Naive thymus-derived CD4-positive, alpha-beta T cell (primary cell): ENCODE measurements at regions not wholly inside any gene's neighbourhood (a gene's known extent, or its start where the extent isn't known, plus 50 kb on each side); places are given as distances from the start of the nearest gene placed in this dataset.

Experiments
- ATAC-seq: fragments of 150-1000 bp; cut with Tn5 transposase; 2 replicates; pipeline ENCODE4 v1.10.0; 2021; ENCODE audit warnings: mild to moderate bottlenecking, moderate library complexity
- CTCF ChIA-PET: fragments of 350-600 bp; sonication (Branson Sonifier 250); formaldehyde crosslinking; loops from one replicate; lab custom pipeline; 2021; ENCODE audit warnings: antibody characterized with exemption; lab: Charles Lee
- POLR2A ChIA-PET: fragments of 350-600 bp; sonication (Branson Sonifier 250); formaldehyde crosslinking; loops from one replicate; lab custom pipeline; 2021; ENCODE audit warnings: antibody characterized with exemption, inconsistent platforms; lab: Charles Lee
- DNase-seq, 9 donors: peaks; one replicate each; pipeline versions ENCODE4 v3.0.0 to v3.0.0-alpha.2; 2020 to 2022; ENCODE audit warnings: mixed read lengths in 1 of 9
- H3K27ac ChIP-seq: one replicate; pipeline ENCODE4 v1.7.0; 2013; ENCODE audit warnings: mild to moderate bottlenecking, low read depth, low read length, moderate library complexity
- H3K27me3 ChIP-seq, 2 donors: one replicate each; pipeline ENCODE4 v1.7.0; 2013; ENCODE audit warnings: low read length in 2 of 2, mild to moderate bottlenecking in 2 of 2, moderate library complexity in 2 of 2; ENCODE audit not compliant: control insufficient read depth in 2 of 2, insufficient read depth in 2 of 2
- H3K36me3 ChIP-seq, 3 experiments: 1 replicate in 2 of 3; 2 replicates in 1 of 3; pipeline ENCODE4 v1.7.0; 2013; ENCODE audit warnings: low read length in 3 of 3, mild to moderate bottlenecking in 3 of 3, moderate library complexity in 1 of 3; ENCODE audit not compliant: insufficient read depth in 3 of 3, control insufficient read depth in 2 of 3
- H3K4me1 ChIP-seq, 2 donors: one replicate each; pipeline ENCODE4 v1.7.0; 2013; ENCODE audit warnings: low read length in 2 of 2, mild to moderate bottlenecking in 2 of 2, moderate library complexity in 1 of 2; ENCODE audit not compliant: control insufficient read depth in 2 of 2, insufficient read depth in 2 of 2
- H3K4me3 ChIP-seq: 2 replicates; pipeline ENCODE4 v1.7.0; 2013; ENCODE audit warnings: mild to moderate bottlenecking, low read length
- H3K9me3 ChIP-seq, 3 experiments: 1 replicate in 2 of 3; 2 replicates in 1 of 3; pipeline ENCODE4 v1.7.0; 2013; ENCODE audit warnings: low read length in 3 of 3; ENCODE audit not compliant: control insufficient read depth in 2 of 3
- H3K27ac Mint-ChIP-seq, 9 donors: one replicate each; pipeline ENCODE4 v1.8.0; 2020 to 2022; ENCODE audit warnings: mixed read lengths in 9 of 9, mild to moderate bottlenecking in 8 of 9, moderate library complexity in 5 of 9, inconsistent platforms in 2 of 9
- H3K27me3 Mint-ChIP-seq, 5 donors: one replicate each; pipeline ENCODE4 v1.8.0; 2021 to 2022; ENCODE audit warnings: mixed read lengths in 5 of 5, mild to moderate bottlenecking in 1 of 5
- H3K36me3 Mint-ChIP-seq, 5 donors: one replicate each; pipeline ENCODE4 v1.8.0; 2020 to 2022; ENCODE audit warnings: mixed read lengths in 5 of 5, mild to moderate bottlenecking in 3 of 5, inconsistent platforms in 1 of 5
- H3K4me1 Mint-ChIP-seq, 7 donors: one replicate each; pipeline ENCODE4 v1.8.0; 2020 to 2022; ENCODE audit warnings: mixed read lengths in 7 of 7, mild to moderate bottlenecking in 3 of 7, inconsistent platforms in 1 of 7
- H3K4me3 Mint-ChIP-seq, 10 donors: one replicate each; pipeline ENCODE4 v1.8.0; 2020 to 2022; ENCODE audit warnings: mild to moderate bottlenecking in 10 of 10, mixed read lengths in 10 of 10, moderate library complexity in 6 of 10, inconsistent platforms in 2 of 10
- H3K9me3 Mint-ChIP-seq, 11 donors: one replicate each; pipeline ENCODE4 v1.8.0; 2020 to 2022; ENCODE audit warnings: mixed read lengths in 11 of 11, mild to moderate bottlenecking in 4 of 11, inconsistent platforms in 1 of 11, moderate library complexity in 1 of 11
- intact Hi-C, 2 donors: fragments of 100-400 bp; cut with micrococcal nuclease; formaldehyde crosslinking; loops; one replicate each; pipeline ENCODE4 v1.15.1; 2023

DNA sequence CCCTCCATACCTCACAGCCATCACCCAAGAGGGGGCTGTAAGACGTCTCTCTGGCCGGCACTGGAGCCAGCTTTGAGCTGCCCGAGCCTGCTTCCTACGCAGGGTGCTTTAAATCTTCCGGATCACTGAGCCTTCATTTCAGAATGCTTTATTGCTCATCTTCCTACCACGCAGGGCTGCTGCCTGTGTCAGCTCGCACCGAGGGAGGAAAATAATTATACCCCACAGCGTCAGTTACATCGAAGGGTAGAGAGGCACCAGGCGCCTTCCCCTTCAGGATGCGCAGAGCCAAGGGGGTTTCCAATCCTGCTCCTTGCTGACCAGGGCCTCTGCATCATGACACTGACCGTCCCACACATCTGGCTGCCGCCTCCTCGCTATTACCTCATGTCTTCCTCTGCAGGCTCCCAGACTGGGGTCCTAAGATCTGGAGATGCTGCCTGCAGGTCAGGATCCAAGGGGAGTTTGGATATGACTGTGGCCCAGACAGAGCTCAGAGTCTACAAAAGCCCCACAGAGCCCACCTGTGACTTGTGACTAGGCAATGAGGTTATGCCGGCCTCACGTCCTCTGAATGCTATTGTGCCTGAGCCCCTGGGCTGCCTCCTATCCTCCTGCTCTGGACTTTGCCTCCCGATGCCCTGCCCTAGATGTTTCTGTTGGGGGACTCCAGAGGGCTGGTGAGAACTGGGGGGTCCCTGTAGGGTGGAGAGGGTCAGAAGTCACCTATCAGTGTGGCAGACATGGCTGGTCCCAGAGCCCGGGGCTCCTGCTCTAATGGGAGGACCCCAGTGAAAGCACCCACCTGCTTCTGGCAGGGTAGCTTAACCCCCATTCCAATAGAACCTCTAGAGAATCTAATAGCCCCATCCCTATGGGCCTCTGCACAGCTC, 220.3 kb upstream of the RTL1 start:
- no peaks in the 10 kb centered on the region for H3K9me3 ChIP-seq
- Mint-ChIP-seq H3K4me3 (no peak overlapping the region), H3K9me3 (peaks cover 0 to 6% (median 0%) of the 10 kb centered on the region in 11 donors), H3K36me3 (peaks cover 0 to 5% (median 0%) of the 10 kb centered on the region in 5 donors), H3K27ac (peak overlapping the region in 1 of 9 donors; percentile 80), H3K4me1 (peaks cover 8 to 29% (median 23%) of the 10 kb centered on the region in 7 donors), H3K27me3 (peaks cover 8 to 20% (median 16%) of the 10 kb centered on the region in 5 donors)
- ChIA-PET CTCF (no interaction called here), POLR2A (no interaction called here)
- intact Hi-C loops: no loop called here
- no peaks in the 10 kb centered on the region for H3K36me3 ChIP-seq
- no peak overlapping the region for H3K4me3 ChIP-seq
- ATAC-seq (no peak), DNase-seq (peak in 1 of 9 donors; percentile 15)
- H3K4me1 ChIP-seq: peaks cover 0 to 15% of the 10 kb centered on the region in 2 donors
- H3K27me3 ChIP-seq: no peaks in the 10 kb centered on the region
- H3K27ac ChIP-seq: no peak overlapping the region

DNA sequence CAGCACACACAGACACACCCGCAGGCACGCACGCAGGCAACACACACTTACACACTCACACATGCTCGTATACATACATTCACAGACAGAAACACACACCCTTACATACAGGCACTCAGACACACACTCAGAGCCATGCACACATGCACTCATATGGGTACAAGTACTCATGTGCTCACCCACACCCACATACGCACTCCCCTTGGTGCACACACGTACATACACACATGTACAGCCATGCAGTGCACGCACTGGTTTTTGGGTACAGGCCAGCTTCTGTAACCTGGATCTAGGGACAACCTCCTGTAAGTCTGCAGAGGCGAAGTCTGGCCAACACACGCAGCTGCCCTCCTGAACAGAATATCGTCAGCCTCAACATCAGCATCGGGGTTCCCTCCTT, 221.3 kb upstream of the RTL1 start:
- H3K4me3 Mint-ChIP-seq: no peak overlapping the region
- Histone ChIP-seq H3K36me3 (no peaks in the 10 kb centered on the region), H3K4me3 (no peak overlapping the region), H3K4me1 (peaks cover 0 to 15% of the 10 kb centered on the region in 2 donors), H3K9me3 (no peaks in the 10 kb centered on the region), H3K27ac (no peak overlapping the region), H3K27me3 (no peaks in the 10 kb centered on the region)
- intact Hi-C loops: no loop called here
- CTCF ChIA-PET: no interaction called here
- peak in 1 of 9 donors; percentile 13 for DNase-seq
- H3K4me1 Mint-ChIP-seq: peaks cover 6 to 20% (median 17%) of the 10 kb centered on the region in 7 donors
- POLR2A ChIA-PET: no interaction called here
- peaks cover 14 to 27% (median 25%) of the 10 kb centered on the region in 5 donors for H3K27me3 Mint-ChIP-seq
- ATAC-seq: no peak
- peaks cover 0 to 5% (median 0%) of the 10 kb centered on the region in 5 donors for H3K36me3 Mint-ChIP-seq
- H3K27ac Mint-ChIP-seq: no peak overlapping the region
- H3K9me3 Mint-ChIP-seq: peaks cover 0 to 6% (median 0%) of the 10 kb centered on the region in 11 donors

DNA sequence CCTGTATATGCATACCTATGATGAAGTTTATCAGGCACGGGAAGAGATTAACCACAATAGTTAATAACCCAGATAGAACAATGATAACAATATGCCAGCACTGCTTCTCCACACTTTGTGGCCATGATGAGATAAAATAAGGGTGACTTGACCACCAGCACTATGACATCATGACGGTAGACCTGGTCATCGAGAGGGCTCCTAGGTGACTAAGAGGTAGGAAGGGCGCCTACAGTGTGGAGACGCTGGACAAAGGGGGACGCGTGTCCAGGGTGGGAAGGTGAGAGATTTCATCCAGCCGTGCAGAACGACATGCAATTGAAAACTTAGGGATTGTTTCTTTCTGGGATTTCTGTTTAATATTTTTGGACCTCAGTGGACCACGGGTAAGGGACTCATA, 221.8 kb upstream of the RTL1 start:
- Mint-ChIP-seq H3K9me3 (peaks cover 0 to 6% (median 0%) of the 10 kb centered on the region in 11 donors), H3K27ac (no peak overlapping the region), H3K4me3 (no peak overlapping the region), H3K4me1 (peaks cover 6 to 15% (median 13%) of the 10 kb centered on the region in 7 donors), H3K27me3 (peaks cover 10 to 32% (median 30%) of the 10 kb centered on the region in 5 donors), H3K36me3 (peaks cover 0 to 5% (median 0%) of the 10 kb centered on the region in 5 donors)
- no peak overlapping the region for H3K4me3 ChIP-seq
- H3K9me3 ChIP-seq: no peaks in the 10 kb centered on the region
- no peaks in the 10 kb centered on the region for H3K27me3 ChIP-seq
- peaks cover 0 to 12% of the 10 kb centered on the region in 2 donors for H3K4me1 ChIP-seq
- ChIA-PET POLR2A (no interaction called here), CTCF (no interaction called here)
- no peak overlapping the region for H3K27ac ChIP-seq
- DNase-seq (peak in 1 of 9 donors; percentile 13), ATAC-seq (no peak)
- intact Hi-C loops: no loop called here
- H3K36me3 ChIP-seq: no peaks in the 10 kb centered on the region

DNA sequence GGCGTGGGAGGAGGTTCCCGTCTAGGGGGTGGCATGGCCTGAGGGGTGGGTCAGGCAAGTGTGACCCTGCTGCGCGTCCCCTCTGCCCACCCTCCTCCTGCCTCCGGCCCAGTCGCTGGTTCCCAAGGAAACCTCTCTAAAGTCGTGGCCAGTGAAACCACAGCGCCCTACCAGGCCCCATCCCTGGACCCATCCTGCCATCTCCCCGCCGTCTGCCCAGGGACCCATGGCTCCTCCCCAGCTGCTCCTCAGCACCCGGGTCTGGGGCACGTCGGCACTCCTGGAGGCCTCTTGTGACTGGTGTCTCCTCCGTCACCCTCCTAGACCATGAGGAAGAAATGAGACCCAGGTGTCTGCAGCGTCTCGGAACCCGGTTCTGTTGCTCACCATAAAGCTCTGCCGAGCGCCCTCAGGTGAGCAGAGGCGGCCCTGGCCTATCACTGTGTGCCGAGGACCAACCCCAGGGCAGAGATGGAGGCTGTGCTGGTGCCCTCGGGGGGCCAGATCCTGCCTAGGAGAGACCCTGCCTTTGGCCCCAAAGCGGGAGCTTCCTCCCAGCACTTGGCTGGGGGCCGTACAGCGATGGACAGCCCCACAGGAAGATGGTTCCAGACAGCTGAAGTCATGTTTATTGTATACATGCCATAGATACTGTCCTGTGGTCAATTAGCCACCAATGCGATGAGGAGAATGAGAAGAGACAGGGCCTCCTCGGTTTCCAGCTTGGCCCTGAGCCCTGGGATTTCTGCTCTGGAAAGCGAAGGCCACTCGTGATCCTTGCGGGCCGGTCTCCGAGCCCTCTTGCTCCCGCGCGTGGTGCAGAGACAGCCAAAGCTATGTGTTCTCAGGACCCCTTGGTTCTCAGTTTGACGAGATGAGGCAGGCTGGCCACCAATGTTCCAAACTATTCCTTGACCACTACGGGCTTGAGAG, 222.5 kb upstream of the RTL1 start:
- DNase-seq (peak in 1 of 9 donors; percentile 16), ATAC-seq (no peak)
- Mint-ChIP-seq H3K27ac (no peak overlapping the region), H3K4me1 (peaks cover 4 to 8% (median 6%) of the 10 kb centered on the region in 7 donors), H3K4me3 (no peak overlapping the region), H3K9me3 (peaks cover 0 to 6% (median 0%) of the 10 kb centered on the region in 11 donors), H3K36me3 (peaks cover 0 to 5% (median 0%) of the 10 kb centered on the region in 5 donors), H3K27me3 (peaks cover 8 to 37% (median 34%) of the 10 kb centered on the region in 5 donors)
- H3K27ac ChIP-seq: no peak overlapping the region
- H3K36me3 ChIP-seq: no peaks in the 10 kb centered on the region
- H3K9me3 ChIP-seq: no peaks in the 10 kb centered on the region
- H3K4me1 ChIP-seq: peaks cover 0 to 6% of the 10 kb centered on the region in 2 donors
- POLR2A ChIA-PET: no interaction called here
- no peaks in the 10 kb centered on the region for H3K27me3 ChIP-seq
- intact Hi-C loops: no loop called here
- H3K4me3 ChIP-seq: no peak overlapping the region
- CTCF ChIA-PET: no interaction called here

DNA sequence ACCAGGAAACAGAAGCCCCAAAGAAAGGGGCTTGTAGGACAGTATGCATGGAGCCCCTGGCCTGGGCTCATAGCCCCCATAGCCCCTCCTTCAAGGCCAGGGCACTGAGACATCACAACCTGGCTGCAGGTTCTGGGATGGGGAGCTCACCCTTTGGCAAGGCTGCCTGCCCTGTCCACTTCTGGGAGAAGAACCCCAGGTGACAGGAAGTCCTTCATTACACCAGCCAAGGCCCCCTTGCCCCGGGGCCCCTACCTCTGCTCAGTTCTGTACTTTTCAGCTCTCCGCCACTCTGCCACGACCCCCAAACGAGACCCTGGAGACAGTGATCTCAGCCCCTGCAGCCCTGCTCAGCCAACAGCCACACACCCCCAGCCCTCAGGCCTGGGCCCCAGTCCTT, 223.2 kb upstream of the RTL1 start:
- peaks cover 0 to 6% (median 0%) of the 10 kb centered on the region in 11 donors for H3K9me3 Mint-ChIP-seq
- H3K4me1 Mint-ChIP-seq: peaks cover 0 to under 1% (median 0%) of the 10 kb centered on the region in 7 donors
- H3K27ac Mint-ChIP-seq: no peak overlapping the region
- no peaks in the 10 kb centered on the region for H3K4me1 ChIP-seq
- H3K27me3 ChIP-seq: no peaks in the 10 kb centered on the region
- H3K36me3 ChIP-seq: no peaks in the 10 kb centered on the region
- no peak for ATAC-seq
- intact Hi-C loops: no loop called here
- H3K4me3 Mint-ChIP-seq: no peak overlapping the region
- ChIA-PET POLR2A (no interaction called here), CTCF (no interaction called here)
- H3K27me3 Mint-ChIP-seq: peaks cover 8 to 37% (median 34%) of the 10 kb centered on the region in 5 donors
- no peak overlapping the region for H3K27ac ChIP-seq
- DNase-seq: peak in 1 of 9 donors; percentile 4
- no peaks in the 10 kb centered on the region for H3K9me3 ChIP-seq
- peaks cover 0 to 5% (median 0%) of the 10 kb centered on the region in 5 donors for H3K36me3 Mint-ChIP-seq
- H3K4me3 ChIP-seq: no peak overlapping the region

DNA sequence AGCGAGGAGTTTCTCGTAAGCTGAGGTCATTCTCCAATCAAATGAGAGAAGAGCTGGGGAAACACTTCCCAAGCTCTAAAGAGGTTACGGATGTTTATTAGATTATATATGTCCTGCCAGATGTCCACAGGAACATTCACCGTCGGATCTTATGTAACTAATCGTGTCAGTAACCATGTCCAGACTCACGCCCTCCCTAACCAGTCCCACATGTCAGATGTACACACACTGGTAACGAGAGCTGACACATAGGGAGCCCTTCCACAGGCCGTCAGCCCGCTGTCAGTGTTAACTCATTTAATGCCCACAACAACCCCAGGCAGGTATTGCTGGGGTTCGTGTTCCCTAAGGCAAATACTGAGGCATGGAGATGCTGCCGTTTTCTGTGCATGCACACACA, 223.7 kb upstream of the RTL1 start:
- ChIA-PET CTCF (no interaction called here), POLR2A (no interaction called here)
- H3K4me1 Mint-ChIP-seq: no peaks in the 10 kb centered on the region
- Histone ChIP-seq H3K4me3 (no peak overlapping the region), H3K27me3 (no peaks in the 10 kb centered on the region), H3K4me1 (no peaks in the 10 kb centered on the region), H3K27ac (no peak overlapping the region), H3K9me3 (no peaks in the 10 kb centered on the region), H3K36me3 (no peaks in the 10 kb centered on the region)
- H3K9me3 Mint-ChIP-seq: peaks cover 0 to 6% (median 0%) of the 10 kb centered on the region in 11 donors
- peaks cover 0 to 5% (median 0%) of the 10 kb centered on the region in 5 donors for H3K36me3 Mint-ChIP-seq
- no peak overlapping the region for H3K27ac Mint-ChIP-seq
- peak in 1 of 9 donors; percentile 4 for DNase-seq
- ATAC-seq: no peak
- intact Hi-C loops: no loop called here
- no peak overlapping the region for H3K4me3 Mint-ChIP-seq
- peaks cover 8 to 37% (median 34%) of the 10 kb centered on the region in 5 donors for H3K27me3 Mint-ChIP-seq
